Hepatocyte (in vitro differentiated cells): ENCODE measurements at regions not wholly inside any gene's neighbourhood (a gene's known extent, or its start where the extent isn't known, plus 50 kb on each side); places are given as distances from the start of the nearest gene placed in this dataset.

Experiments used
- DNase-seq: peaks from one replicate; pipeline ENCODE4 v3.0.0-alpha.2; 2016; ENCODE audit warnings: low spot score
- H2AFZ ChIP-seq: fragments of 200-600 bp; sonication (generic); 2 replicates; pipeline ENCODE4 v1.6.0; 2016; ENCODE audit warnings: antibody characterized with exemption, mild to moderate bottlenecking
- H3K27ac ChIP-seq: fragments of 200-600 bp; sonication (generic); 2 replicates; pipeline ENCODE4 v1.5.1; 2016; ENCODE audit warnings: mild to moderate bottlenecking
- H3K27me3 ChIP-seq: fragments of 200-600 bp; sonication (generic); 2 replicates; pipeline ENCODE4 v1.6.1; 2016
- H3K36me3 ChIP-seq: fragments of 200-600 bp; sonication (generic); replicated peaks from 2 replicates; pipeline ENCODE4 v1.5.1; 2016; ENCODE audit warnings: low read depth; ENCODE audit not compliant: insufficient read depth
- H3K4me1 ChIP-seq: fragments of 200-600 bp; sonication (generic); 2 replicates; pipeline ENCODE4 v1.5.1; 2016; ENCODE audit warnings: mild to moderate bottlenecking, moderate library complexity; ENCODE audit not compliant: insufficient read depth
- H3K4me2 ChIP-seq: fragments of 200-600 bp; sonication (generic); 2 replicates; pipeline ENCODE4 v1.6.0; 2016
- H3K4me3 ChIP-seq: fragments of 200-600 bp; sonication (generic); 2 replicates; pipeline ENCODE4 v1.5.1; 2016; ENCODE audit warnings: mild to moderate bottlenecking
- H3K79me2 ChIP-seq: fragments of 200-600 bp; sonication (generic); 2 replicates; pipeline ENCODE4 v1.6.0; 2017; ENCODE audit warnings: mild to moderate bottlenecking
- H3K9me2 ChIP-seq: fragments of 200-600 bp; sonication (generic); replicated peaks from 2 replicates; pipeline ENCODE4 v1.6.0; 2017; ENCODE audit warnings: mild to moderate bottlenecking; ENCODE audit not compliant: insufficient read depth
- H3K9me3 ChIP-seq: fragments of 200-600 bp; sonication (generic); 2 replicates; pipeline ENCODE4 v1.5.1; 2016; ENCODE audit warnings: low read depth, mild to moderate bottlenecking
- H4K20me1 ChIP-seq: fragments of 200-600 bp; sonication (generic); 2 replicates; pipeline ENCODE4 v1.6.0; 2016; ENCODE audit warnings: mild to moderate bottlenecking; ENCODE audit not compliant: insufficient read depth, poor library complexity, severe bottlenecking
- CTCF ChIP-seq: fragments of 200-600 bp; sonication (generic); IDR thresholded peaks from 2 replicates; pipeline ENCODE4 v1.5.1; 2016; ENCODE audit warnings: antibody characterized with exemption, mild to moderate bottlenecking; ENCODE audit not compliant: poor library complexity
- EZH2 ChIP-seq: fragments of 200-600 bp; sonication (generic); IDR thresholded peaks from 2 replicates; pipeline ENCODE4 v1.6.1; 2016; ENCODE audit warnings: antibody characterized with exemption, mild to moderate bottlenecking, borderline replicate concordance
- EZH2phosphoT487 ChIP-seq: fragments of 200-600 bp; sonication (generic); IDR thresholded peaks from one replicate; pipeline ENCODE4 v1.6.1; 2018; ENCODE audit warnings: antibody characterized with exemption, mild to moderate bottlenecking, low read depth, moderate library complexity; ENCODE audit not compliant: unreplicated experiment, severe bottlenecking
- WGBS: methylation state at CpG from one replicate; pipeline ENCODE4 v1.1.6; 2016; ENCODE audit warnings: low lambda C conversion rate; ENCODE audit errors: missing lambda C conversion rate; 5-methylcytosine and 5-hydroxymethylcytosine counted together

GRCh38 chr6:98634569-98634968 lies 199.8 kb upstream of the POU3F2 start:
- Histone ChIP-seq H3K9me2 (no peaks in the 10 kb centered on the region), H3K4me2 (no peak overlapping the region), H2AFZ (no peak overlapping the region), H3K4me1 (no peaks in the 10 kb centered on the region), H3K36me3 (no peaks in the 10 kb centered on the region), H4K20me1 (no peaks in the 10 kb centered on the region), H3K79me2 (no peaks in the 10 kb centered on the region), H3K4me3 (no peak overlapping the region), H3K27ac (no peak overlapping the region), H3K9me3 (no peaks in the 10 kb centered on the region), H3K27me3 (no peaks in the 10 kb centered on the region)
- TF ChIP-seq EZH2phosphoT487 (no peak), CTCF (no peak), EZH2 (no peak)
- 28% methylated on average over 3 of the region's 3 CpGs for WGBS
- peak; percentile 8 for DNase-seq

- Histone ChIP-seq H4K20me1 (no peaks in the 10 kb centered on the region), H3K4me3 (no peak overlapping the region), H2AFZ (no peak overlapping the region), H3K79me2 (no peaks in the 10 kb centered on the region), H3K27ac (no peak overlapping the region), H3K4me2 (no peak overlapping the region), H3K9me2 (no peaks in the 10 kb centered on the region), H3K9me3 (no peaks in the 10 kb centered on the region), H3K27me3 (no peaks in the 10 kb centered on the region), H3K36me3 (no peaks in the 10 kb centered on the region), H3K4me1 (no peaks in the 10 kb centered on the region)
- WGBS = 87% methylated on average over 2 of the region's 2 CpGs
- TF ChIP-seq CTCF (no peak), EZH2 (no peak)
- DNase-seq = no peak
Measured at GRCh38 chr6:98635191-98635590, 199.2 kb upstream of the POU3F2 start.

DNA sequence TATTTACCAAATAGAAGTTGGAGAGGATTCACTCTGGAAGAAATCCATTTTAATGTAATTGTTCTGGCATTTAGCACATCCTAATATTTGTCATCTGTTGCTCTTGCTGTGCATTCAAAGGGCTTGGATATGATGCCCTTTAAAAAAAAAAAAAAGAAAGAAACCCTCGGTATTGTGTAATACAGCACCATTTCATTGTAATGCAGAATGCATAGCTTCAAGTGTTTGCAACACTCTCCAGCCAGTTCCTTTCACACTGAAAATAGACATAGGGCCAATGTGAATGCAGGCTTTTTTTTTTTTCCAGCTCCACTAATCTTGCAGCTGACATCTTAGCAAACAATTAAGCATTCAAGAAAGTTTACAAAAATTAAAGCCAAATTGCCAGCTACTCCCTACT lies 197.4 kb upstream of the POU3F2 start:
- H3K9me3 ChIP-seq = no peaks in the 10 kb centered on the region
- WGBS = 19% methylated on average over 1 of the region's 1 CpG
- TF ChIP-seq EZH2 (no peak), EZH2phosphoT487 (no peak), CTCF (no peak)

GRCh38 chr6:98639089-98639635 lies 195.2 kb upstream of the POU3F2 start:
- Histone ChIP-seq H3K36me3 (no peaks in the 10 kb centered on the region), H3K4me1 (no peaks in the 10 kb centered on the region), H4K20me1 (no peaks in the 10 kb centered on the region), H3K79me2 (no peaks in the 10 kb centered on the region), H3K27ac (no peak overlapping the region), H3K4me2 (no peak overlapping the region), H3K27me3 (no peaks in the 10 kb centered on the region), H3K4me3 (no peak overlapping the region), H2AFZ (no peak overlapping the region), H3K9me3 (no peaks in the 10 kb centered on the region), H3K9me2 (no peaks in the 10 kb centered on the region)
- no peak for TF ChIP-seq EZH2
- TF ChIP-seq CTCF = no peak
- no peak for TF ChIP-seq EZH2phosphoT487
- DNase-seq = no peak
- WGBS = 95% methylated on average over 5 of the region's 5 CpGs

More for the DNA sequence above, 197.4 kb upstream of the POU3F2 start:
- DNase-seq = no peak
- Histone ChIP-seq H3K27ac (no peak overlapping the region), H4K20me1 (no peaks in the 10 kb centered on the region), H3K79me2 (no peaks in the 10 kb centered on the region), H3K4me2 (no peak overlapping the region), H2AFZ (no peak overlapping the region), H3K4me3 (no peak overlapping the region), H3K9me2 (no peaks in the 10 kb centered on the region), H3K36me3 (no peaks in the 10 kb centered on the region), H3K27me3 (no peaks in the 10 kb centered on the region), H3K4me1 (no peaks in the 10 kb centered on the region)
